GM12878 (cell line): ENCODE measurements at regions not wholly inside any gene's neighbourhood (a gene's known extent, or its start where the extent isn't known, plus 50 kb on each side); places are given as distances from the start of the nearest gene placed in this dataset.

ENCODE experiments used
- ATAC-seq: fragments of 200-7000 bp; cut with Tn5 transposase; 3 replicates; pipeline ENCODE4 v1.9.1; 2020; ENCODE audit warnings: mild to moderate bottlenecking, moderate library complexity
- BruUV-seq: library from RNA; stranded (reverse); fragments of 400-500 nt; replicated peaks from 2 replicates; lab custom pipeline; 2021; lab: Mats Ljungman, UMichigan
- CTCF ChIA-PET: fragments of 300-600 bp; sonication (Branson Sonifier 250); formaldehyde crosslinking; extraction: SDS; loops from one replicate; lab custom pipeline; 2021; ENCODE audit warnings: inconsistent platforms; lab: Yijun Ruan, JAX
- POLR2A ChIA-PET: fragments of 350-600 bp; formaldehyde crosslinking; extraction: SDS; loops from one replicate; lab custom pipeline; 2021; ENCODE audit warnings: inconsistent platforms; lab: Charles Lee
- RAD21 ChIA-PET: fragments of 300-600 bp; sonication (Branson Sonifier 250); formaldehyde crosslinking; loops from one replicate; lab custom pipeline; 2023; ENCODE audit warnings: antibody characterized with exemption; ENCODE audit not compliant: unreplicated experiment; lab: Charles Lee
- SMC1A ChIA-PET: fragments of 300-600 bp; sonication (Branson Sonifier 250); formaldehyde crosslinking; loops from one replicate; lab custom pipeline; 2023; ENCODE audit not compliant: unreplicated experiment, uncharacterized antibody; lab: Charles Lee
- DNase-seq: peaks from one replicate; pipeline ENCODE4 v3.0.0-alpha.2; 2011; ENCODE audit warnings: low read depth, low spot score
- FAIRE-seq: peaks from 3 replicates; lab custom pipeline; 2011; peaks lifted over from hg19 to GRCh38; lab: Jason Lieb, UNC
- H2AFZ ChIP-seq: 2 replicates; pipeline ENCODE4 v1.6.0; 2011; ENCODE audit warnings: low read depth, low read length, control low read depth; ENCODE audit not compliant: control insufficient read depth
- H3K27ac ChIP-seq: 2 replicates; pipeline ENCODE4 v1.5.1; 2011; ENCODE audit warnings: control low read depth; ENCODE audit not compliant: control insufficient read depth, insufficient read depth
- H3K27me3 ChIP-seq, 2 experiments: replicated peaks in 1 of 2; 2 replicates each; pipeline versions ENCODE4 v1.6.0 to v1.6.1; 2011; ENCODE audit warnings: low read length in 1 of 2; ENCODE audit not compliant: control insufficient read depth in 2 of 2, insufficient read depth in 2 of 2
- H3K36me3 ChIP-seq, 2 experiments: 2 replicates each; pipeline ENCODE4 v1.5.1; 2011; ENCODE audit warnings: low read length in 1 of 2; ENCODE audit not compliant: control insufficient read depth in 2 of 2, insufficient read depth in 2 of 2
- H3K4me1 ChIP-seq: 2 replicates; pipeline ENCODE4 v1.6.1; 2011; ENCODE audit warnings: mild to moderate bottlenecking, low read length, moderate library complexity, mixed read lengths; ENCODE audit not compliant: control insufficient read depth, insufficient read depth
- H3K4me2 ChIP-seq: 2 replicates; pipeline ENCODE4 v1.6.0; 2011; ENCODE audit warnings: control low read depth; ENCODE audit not compliant: control insufficient read depth, insufficient read depth
- H3K4me3 ChIP-seq: fragments of 200-600 bp; sonication (generic); 2 replicates; pipeline ENCODE4 v1.5.1; 2016
- H3K79me2 ChIP-seq: 2 replicates; pipeline ENCODE4 v1.6.0; 2011; ENCODE audit warnings: low read length; ENCODE audit not compliant: control insufficient read depth, insufficient read depth
- H3K9ac ChIP-seq: 2 replicates; pipeline ENCODE4 v1.8.0; 2011; ENCODE audit warnings: low read length, control low read depth, mixed read lengths; ENCODE audit not compliant: control insufficient read depth, insufficient read depth
- H3K9me3 ChIP-seq: replicated peaks from 3 replicates; pipeline ENCODE4 v1.5.1; 2011; ENCODE audit warnings: mild to moderate bottlenecking, low read length; ENCODE audit not compliant: control insufficient read depth, insufficient read depth
- H4K20me1 ChIP-seq: 2 replicates; pipeline ENCODE4 v1.6.0; 2011; ENCODE audit not compliant: control insufficient read depth, insufficient read depth
- BCL11A ChIP-seq: IDR thresholded peaks from 2 replicates; pipeline ENCODE4 v1.6.1; 2011; ENCODE audit warnings: low read depth, low read length
- EED ChIP-seq: sonication (generic); IDR thresholded peaks from 2 replicates; pipeline ENCODE4 v1.6.1; 2016; ENCODE audit warnings: antibody characterized with exemption, low read depth
- FOXK2 ChIP-seq: fragments of 450-650 bp; IDR thresholded peaks from 2 replicates; pipeline ENCODE4 v1.6.1; 2017; ENCODE audit warnings: mild to moderate bottlenecking, moderate library complexity
- GABPA ChIP-seq: IDR thresholded peaks from 2 replicates; pipeline ENCODE4 v1.6.1; 2014; ENCODE audit warnings: antibody characterized with exemption, low read depth, mild to moderate bottlenecking, inconsistent platforms
- KLF5 ChIP-seq: fragments of 450-650 bp; IDR thresholded peaks from 2 replicates; pipeline ENCODE4 v1.6.1; 2014; ENCODE audit warnings: mild to moderate bottlenecking; ENCODE audit not compliant: partially characterized antibody
- MYB ChIP-seq: fragments of 150-350 bp; IDR thresholded peaks from 2 replicates; pipeline ENCODE4 v1.6.1; 2014; ENCODE audit warnings: mild to moderate bottlenecking, low read depth, low read length, borderline replicate concordance
- NBN ChIP-seq: fragments of 450-650 bp; IDR thresholded peaks from 2 replicates; pipeline ENCODE4 v1.6.1; 2016
- SP1 ChIP-seq: IDR thresholded peaks from one replicate; pipeline ENCODE4 v1.6.1; 2011; ENCODE audit warnings: low read depth, low read length
- TCF7 ChIP-seq: IDR thresholded peaks from 2 replicates; pipeline ENCODE4 v1.6.1; 2014; ENCODE audit warnings: antibody characterized with exemption, borderline replicate concordance
- ZNF217 ChIP-seq: fragments of 450-650 bp; IDR thresholded peaks from 2 replicates; pipeline ENCODE4 v1.6.1; 2017; ENCODE audit warnings: antibody characterized with exemption, mild to moderate bottlenecking
- ZNF274 ChIP-seq: IDR thresholded peaks from one replicate; pipeline ENCODE4 v1.8.0; 2011; ENCODE audit not compliant: insufficient read length, insufficient read depth
- in situ Hi-C: fragments of 300-500 bp; cut with MboI; formaldehyde crosslinking; loops from 9 replicates; pipeline ENCODE4 v1.14.3; 2018; ENCODE audit warnings: mixed read lengths
- intact Hi-C: fragments of 100-400 bp; cut with micrococcal nuclease; formaldehyde crosslinking; loops from one replicate; pipeline ENCODE4 v1.14.2; 2022; ENCODE audit not compliant: unreplicated experiment
- TF ChIP-seq, protein P1 (sequence below): fragments of 150-350 bp; IDR thresholded peaks from 2 replicates; pipeline ENCODE4 v1.6.1; 2016; ENCODE audit warnings: low read depth, low read length
- TF ChIP-seq, protein P2 (sequence below): IDR thresholded peaks from 2 replicates; pipeline ENCODE4 v1.6.1; 2012; ENCODE audit warnings: low read length, inconsistent platforms
- TF ChIP-seq, protein P3 (sequence below): IDR thresholded peaks from 2 replicates; pipeline ENCODE4 v1.6.1; 2011; ENCODE audit warnings: low read depth, low read length, improper control_type of control experiment, borderline replicate concordance

DNA sequence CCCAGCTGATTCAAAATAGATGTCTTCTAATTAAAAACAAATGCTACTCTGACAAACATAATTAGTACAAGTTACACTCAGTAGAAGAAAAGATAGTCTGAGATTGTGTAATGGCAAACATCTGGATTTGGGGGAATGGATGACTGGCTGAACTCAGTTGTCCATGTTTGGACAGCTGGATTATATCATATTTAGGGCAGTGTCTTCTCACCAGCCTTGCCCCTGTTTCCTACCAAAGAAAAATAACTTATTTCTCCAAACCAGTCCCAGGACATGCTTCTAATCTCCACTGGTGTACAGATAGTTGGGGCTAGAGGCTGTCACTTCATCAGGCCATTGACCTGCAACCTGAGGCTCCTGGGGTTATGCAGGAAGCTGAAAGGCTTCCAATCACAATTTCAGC, 237.3 kb downstream of the USP46 start:
- no peak overlapping the region for H3K4me3 ChIP-seq
- ChIA-PET POLR2A (no interaction called here), RAD21 (no interaction called here), CTCF (interaction anchor here (0.6 kb wide), 1 partner anchor 575 kb away, joined by 3 read pairs; no protein-coding TSS in a partner anchor), SMC1A (no interaction called here)
- H3K9me3 ChIP-seq, result no peaks in the 10 kb centered on the region
- H3K79me2 ChIP-seq, result no peaks in the 10 kb centered on the region
- H3K4me1 ChIP-seq, result no peaks in the 10 kb centered on the region
- BruUV-seq, result no TSS peak
- no peak overlapping the region for H3K27ac ChIP-seq
- no peak overlapping the region for H3K9ac ChIP-seq
- no peak for DNase-seq
- H2AFZ ChIP-seq, result no peak overlapping the region
- no peaks in the 10 kb centered on the region for H3K36me3 ChIP-seq
- in situ Hi-C loops, result no loop called here
- intact Hi-C loops, result no loop called here
- H4K20me1 ChIP-seq, result no peaks in the 10 kb centered on the region
- FAIRE-seq, result no peak
- no peak for ATAC-seq
- TF ChIP-seq, protein P1, sequence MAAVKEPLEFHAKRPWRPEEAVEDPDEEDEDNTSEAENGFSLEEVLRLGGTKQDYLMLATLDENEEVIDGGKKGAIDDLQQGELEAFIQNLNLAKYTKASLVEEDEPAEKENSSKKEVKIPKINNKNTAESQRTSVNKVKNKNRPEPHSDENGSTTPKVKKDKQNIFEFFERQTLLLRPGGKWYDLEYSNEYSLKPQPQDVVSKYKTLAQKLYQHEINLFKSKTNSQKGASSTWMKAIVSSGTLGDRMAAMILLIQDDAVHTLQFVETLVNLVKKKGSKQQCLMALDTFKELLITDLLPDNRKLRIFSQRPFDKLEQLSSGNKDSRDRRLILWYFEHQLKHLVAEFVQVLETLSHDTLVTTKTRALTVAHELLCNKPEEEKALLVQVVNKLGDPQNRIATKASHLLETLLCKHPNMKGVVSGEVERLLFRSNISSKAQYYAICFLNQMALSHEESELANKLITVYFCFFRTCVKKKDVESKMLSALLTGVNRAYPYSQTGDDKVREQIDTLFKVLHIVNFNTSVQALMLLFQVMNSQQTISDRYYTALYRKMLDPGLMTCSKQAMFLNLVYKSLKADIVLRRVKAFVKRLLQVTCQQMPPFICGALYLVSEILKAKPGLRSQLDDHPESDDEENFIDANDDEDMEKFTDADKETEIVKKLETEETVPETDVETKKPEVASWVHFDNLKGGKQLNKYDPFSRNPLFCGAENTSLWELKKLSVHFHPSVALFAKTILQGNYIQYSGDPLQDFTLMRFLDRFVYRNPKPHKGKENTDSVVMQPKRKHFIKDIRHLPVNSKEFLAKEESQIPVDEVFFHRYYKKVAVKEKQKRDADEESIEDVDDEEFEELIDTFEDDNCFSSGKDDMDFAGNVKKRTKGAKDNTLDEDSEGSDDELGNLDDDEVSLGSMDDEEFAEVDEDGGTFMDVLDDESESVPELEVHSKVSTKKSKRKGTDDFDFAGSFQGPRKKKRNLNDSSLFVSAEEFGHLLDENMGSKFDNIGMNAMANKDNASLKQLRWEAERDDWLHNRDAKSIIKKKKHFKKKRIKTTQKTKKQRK, result no peak
- TF ChIP-seq EED (no peak), KLF5 (no peak), GABPA (no peak), TCF7 (no peak), ZNF274 (no peak), FOXK2 (no peak), NBN (no peak), MYB (no peak), BCL11A (no peak), ZNF217 (no peak), SP1 (no peak)
- TF ChIP-seq, protein P2, sequence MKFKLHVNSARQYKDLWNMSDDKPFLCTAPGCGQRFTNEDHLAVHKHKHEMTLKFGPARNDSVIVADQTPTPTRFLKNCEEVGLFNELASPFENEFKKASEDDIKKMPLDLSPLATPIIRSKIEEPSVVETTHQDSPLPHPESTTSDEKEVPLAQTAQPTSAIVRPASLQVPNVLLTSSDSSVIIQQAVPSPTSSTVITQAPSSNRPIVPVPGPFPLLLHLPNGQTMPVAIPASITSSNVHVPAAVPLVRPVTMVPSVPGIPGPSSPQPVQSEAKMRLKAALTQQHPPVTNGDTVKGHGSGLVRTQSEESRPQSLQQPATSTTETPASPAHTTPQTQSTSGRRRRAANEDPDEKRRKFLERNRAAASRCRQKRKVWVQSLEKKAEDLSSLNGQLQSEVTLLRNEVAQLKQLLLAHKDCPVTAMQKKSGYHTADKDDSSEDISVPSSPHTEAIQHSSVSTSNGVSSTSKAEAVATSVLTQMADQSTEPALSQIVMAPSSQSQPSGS, result no peak
- TF ChIP-seq, protein P3, sequence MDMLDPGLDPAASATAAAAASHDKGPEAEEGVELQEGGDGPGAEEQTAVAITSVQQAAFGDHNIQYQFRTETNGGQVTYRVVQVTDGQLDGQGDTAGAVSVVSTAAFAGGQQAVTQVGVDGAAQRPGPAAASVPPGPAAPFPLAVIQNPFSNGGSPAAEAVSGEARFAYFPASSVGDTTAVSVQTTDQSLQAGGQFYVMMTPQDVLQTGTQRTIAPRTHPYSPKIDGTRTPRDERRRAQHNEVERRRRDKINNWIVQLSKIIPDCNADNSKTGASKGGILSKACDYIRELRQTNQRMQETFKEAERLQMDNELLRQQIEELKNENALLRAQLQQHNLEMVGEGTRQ, result no peak
- no peaks in the 10 kb centered on the region for H3K27me3 ChIP-seq
- H3K4me2 ChIP-seq, result no peak overlapping the region
